ENCODE measurements at regions not wholly inside any gene's neighbourhood (a gene's known extent, or its start where the extent isn't known, plus 50 kb on each side); places are given as distances from the start of the nearest gene placed in this dataset.

DNA sequence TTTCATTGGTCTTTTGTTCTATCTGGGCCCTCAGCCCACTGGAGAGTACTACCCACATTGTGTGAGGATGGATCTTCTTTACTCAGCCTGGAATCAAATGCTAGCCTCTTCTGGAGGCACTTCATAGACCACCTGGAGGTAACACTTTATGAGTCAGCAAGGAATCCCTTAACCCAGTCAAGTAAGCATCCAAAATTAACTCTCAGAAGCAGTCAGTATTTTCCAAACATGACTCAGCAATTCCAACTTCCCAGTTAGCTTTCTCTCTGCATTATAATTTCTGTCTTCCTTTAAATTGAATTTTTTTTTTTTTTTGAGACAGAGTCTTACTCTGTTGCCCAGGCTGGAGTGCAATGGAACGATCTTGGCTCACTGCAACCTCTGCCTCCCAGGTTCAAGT lies 142.7 kb downstream of the ACKR3 start:
- H3K4me3 ChIP-seq (replicated peaks; ENCODE audit: low read depth, low read length), result no peak overlapping the region
- TF ChIP-seq, protein P1, sequence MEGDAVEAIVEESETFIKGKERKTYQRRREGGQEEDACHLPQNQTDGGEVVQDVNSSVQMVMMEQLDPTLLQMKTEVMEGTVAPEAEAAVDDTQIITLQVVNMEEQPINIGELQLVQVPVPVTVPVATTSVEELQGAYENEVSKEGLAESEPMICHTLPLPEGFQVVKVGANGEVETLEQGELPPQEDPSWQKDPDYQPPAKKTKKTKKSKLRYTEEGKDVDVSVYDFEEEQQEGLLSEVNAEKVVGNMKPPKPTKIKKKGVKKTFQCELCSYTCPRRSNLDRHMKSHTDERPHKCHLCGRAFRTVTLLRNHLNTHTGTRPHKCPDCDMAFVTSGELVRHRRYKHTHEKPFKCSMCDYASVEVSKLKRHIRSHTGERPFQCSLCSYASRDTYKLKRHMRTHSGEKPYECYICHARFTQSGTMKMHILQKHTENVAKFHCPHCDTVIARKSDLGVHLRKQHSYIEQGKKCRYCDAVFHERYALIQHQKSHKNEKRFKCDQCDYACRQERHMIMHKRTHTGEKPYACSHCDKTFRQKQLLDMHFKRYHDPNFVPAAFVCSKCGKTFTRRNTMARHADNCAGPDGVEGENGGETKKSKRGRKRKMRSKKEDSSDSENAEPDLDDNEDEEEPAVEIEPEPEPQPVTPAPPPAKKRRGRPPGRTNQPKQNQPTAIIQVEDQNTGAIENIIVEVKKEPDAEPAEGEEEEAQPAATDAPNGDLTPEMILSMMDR (IDR thresholded peaks at IDR 0.05; ENCODE audit: low read depth, low read length, missing control alignments), result no peak
- peak; percentile 16 for DNase-seq (ENCODE audit: extremely low read depth, low read depth)

DNA sequence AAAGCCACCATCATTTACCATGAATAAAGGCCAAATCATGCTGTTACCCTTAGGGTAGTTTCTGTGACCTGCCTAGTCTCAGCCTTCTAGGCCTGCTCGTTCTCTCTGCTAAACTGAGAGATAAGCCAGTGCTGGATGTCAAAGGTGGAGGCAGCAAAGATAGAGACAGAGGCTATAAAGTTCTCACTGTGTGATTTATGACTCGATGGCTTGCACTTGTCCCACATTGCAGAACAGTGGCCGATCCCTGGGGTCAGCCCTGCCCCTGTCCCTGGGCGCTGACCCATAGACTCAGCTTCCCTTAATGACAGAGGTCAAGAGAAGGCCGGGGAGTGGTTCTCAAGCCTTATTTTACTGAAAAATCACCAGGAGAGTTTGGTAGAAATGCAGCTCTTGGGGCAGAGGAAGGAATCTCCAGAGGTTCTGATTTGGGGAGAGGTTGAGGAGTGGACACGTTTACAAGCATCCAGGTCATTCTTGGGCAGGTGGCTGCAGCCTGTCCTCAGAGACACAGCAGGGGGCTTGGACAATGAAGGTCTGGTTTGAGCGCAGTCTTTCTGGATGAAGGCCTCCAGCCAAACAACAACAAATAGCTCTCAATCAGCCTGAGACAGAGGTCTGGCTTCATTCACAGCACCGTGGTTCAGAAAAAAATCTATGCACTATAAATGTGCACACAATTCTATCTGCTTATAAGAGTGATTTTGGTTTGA lies 143.5 kb downstream of the ACKR3 start:
- DNase-seq (ENCODE audit: extremely low read depth, low read depth), result no peak
- no peak overlapping the region for H3K4me3 ChIP-seq (replicated peaks; ENCODE audit: low read depth, low read length)

DNA sequence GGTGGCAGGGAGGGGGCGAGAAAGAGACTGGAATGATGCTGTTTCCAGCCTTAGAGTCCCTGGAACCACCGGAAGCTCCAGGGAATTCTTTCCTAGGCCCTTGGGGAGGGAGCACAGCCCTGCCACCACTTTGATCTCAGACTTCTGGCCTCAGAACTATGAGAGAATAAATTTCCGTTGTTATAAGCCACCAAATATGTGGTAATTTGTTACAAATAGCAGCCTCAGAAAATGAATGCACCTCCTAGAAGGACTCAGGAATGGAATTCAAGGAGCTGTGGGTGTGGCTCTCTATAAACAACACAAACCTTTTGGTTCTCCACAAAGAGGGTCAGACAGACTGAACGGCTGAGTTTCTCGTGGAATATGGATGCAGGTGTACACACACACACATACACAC lies 144.5 kb downstream of the ACKR3 start:
- TF ChIP-seq, protein P1 (IDR thresholded peaks at IDR 0.05; ENCODE audit: low read depth, low read length, missing control alignments), result no peak
- no peak for DNase-seq (ENCODE audit: extremely low read depth, low read depth)
- H3K4me3 ChIP-seq (replicated peaks; ENCODE audit: low read depth, low read length), result no peak overlapping the region

More for the DNA sequence above, 143.5 kb downstream of the ACKR3 start:
- TF ChIP-seq, protein P1 (IDR thresholded peaks at IDR 0.05; ENCODE audit: low read depth, low read length, missing control alignments), result no peak

DNA sequence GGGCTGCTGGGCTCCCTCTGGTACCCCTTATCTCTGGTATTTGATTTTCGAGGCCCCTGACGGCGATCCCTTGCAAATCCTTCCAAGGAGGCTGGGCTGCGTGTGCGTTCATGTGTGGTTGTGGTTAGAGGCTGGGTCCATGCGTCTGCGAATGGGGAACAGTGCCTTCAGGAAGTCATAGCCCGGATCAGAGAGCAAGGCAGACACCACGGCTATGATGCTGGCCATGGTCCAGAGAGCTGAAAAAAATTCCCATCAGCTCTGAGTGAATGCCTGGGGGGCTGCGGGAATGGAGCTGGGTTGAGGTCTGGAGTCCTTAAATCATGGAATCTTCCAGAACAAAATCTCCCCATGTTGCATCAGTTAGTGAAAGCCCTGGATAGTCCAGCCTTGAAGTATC lies 145.5 kb downstream of the ACKR3 start:
- TF ChIP-seq, protein P1 (IDR thresholded peaks at IDR 0.05; ENCODE audit: low read depth, low read length, missing control alignments), result no peak
- no peak for DNase-seq (ENCODE audit: extremely low read depth, low read depth)
- no peak overlapping the region for H3K4me3 ChIP-seq (replicated peaks; ENCODE audit: low read depth, low read length)

DNA sequence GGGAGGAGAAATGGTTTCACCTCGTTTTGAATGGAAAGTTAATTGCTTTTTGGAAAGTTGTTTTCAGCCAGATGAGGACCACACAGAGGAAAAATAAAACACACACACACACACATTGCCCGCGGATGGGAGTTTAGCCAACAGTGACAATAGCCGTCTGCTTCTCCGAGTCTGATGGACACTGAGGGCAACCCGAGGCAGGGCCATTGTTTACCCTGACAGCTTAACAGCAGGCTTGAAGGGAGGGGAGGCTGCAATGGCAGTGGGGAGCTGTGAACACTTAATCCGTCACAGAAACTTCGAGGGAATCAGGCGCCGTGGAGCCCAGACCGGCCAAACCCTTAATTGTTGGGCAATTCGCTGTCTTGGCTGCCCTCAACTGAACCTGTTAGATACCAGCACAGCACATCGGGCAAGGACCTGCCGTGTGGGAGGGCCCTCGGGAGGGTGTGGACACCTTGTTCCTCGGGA lies 145.9 kb downstream of the ACKR3 start:
- no peak overlapping the region for H3K4me3 ChIP-seq (replicated peaks; ENCODE audit: low read depth, low read length)
- TF ChIP-seq, protein P1 (IDR thresholded peaks at IDR 0.05; ENCODE audit: low read depth, low read length, missing control alignments), result no peak
- no peak for DNase-seq (ENCODE audit: extremely low read depth, low read depth)

DNA sequence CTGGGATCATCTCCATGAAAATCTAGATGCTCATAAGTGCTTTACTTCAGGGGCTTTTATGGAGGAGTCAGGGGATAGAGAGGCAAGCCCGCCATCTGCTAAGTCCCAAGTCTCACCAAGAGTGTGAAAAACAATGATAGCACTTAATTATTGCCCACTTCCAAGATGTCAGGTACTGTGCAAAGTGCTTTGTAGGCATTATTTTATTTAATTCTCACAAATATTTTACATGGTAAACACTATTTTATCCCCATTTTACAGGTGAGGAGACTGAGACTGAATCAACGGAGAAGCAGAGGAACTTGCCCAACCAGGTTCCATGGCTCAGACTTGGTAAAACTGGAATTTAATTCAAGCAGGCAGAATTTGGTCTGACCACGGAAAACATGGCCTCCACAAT lies 147.5 kb downstream of the ACKR3 start:
- H3K4me3 ChIP-seq (replicated peaks; ENCODE audit: low read depth, low read length), result no peak overlapping the region
- no peak for DNase-seq (ENCODE audit: extremely low read depth, low read depth)
- TF ChIP-seq, protein P1 (IDR thresholded peaks at IDR 0.05; ENCODE audit: low read depth, low read length, missing control alignments), result no peak

DNA sequence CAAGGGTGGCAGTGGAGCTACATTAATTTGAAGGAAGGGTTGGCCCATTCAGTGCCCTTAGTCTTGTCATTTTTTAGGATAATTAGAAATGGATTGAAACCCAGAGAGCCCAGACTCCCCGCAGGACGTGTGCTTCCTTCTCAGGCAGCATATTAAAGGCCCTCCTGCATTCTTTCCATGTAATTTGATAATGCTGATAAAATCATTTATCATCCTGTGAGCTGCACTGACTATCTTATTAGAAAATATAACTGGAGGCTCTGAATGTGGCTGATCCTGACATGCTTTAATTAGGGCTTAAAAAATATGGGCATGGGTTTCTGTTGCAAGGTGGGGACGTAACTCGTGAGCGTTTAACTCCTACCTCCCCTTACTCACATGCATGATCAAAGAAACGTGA lies 148.1 kb downstream of the ACKR3 start:
- DNase-seq (ENCODE audit: extremely low read depth, low read depth), result no peak
- H3K4me3 ChIP-seq (replicated peaks; ENCODE audit: low read depth, low read length), result no peak overlapping the region
- TF ChIP-seq, protein P1 (IDR thresholded peaks at IDR 0.05; ENCODE audit: low read depth, low read length, missing control alignments), result no peak
